Nephron (organoid): ENCODE measurements at regions not wholly inside any gene's neighbourhood (a gene's known extent, or its start where the extent isn't known, plus 50 kb on each side); places are given as distances from the start of the nearest gene placed in this dataset.

Experiments
- H3K27ac Mint-ChIP-seq, 3 experiments: 2 replicates each; pipeline ENCODE4 v1.8.0; 2020; ENCODE audit warnings: mixed read lengths in 3 of 3, mild to moderate bottlenecking in 2 of 3, moderate library complexity in 1 of 3
- H3K27me3 Mint-ChIP-seq: 2 replicates; pipeline ENCODE4 v1.8.0; 2021; ENCODE audit warnings: low read depth, mild to moderate bottlenecking, moderate library complexity, mixed read lengths
- H3K36me3 Mint-ChIP-seq: 2 replicates; pipeline ENCODE4 v1.8.0; 2020; ENCODE audit warnings: low read depth, mixed read lengths
- H3K4me1 Mint-ChIP-seq: 2 replicates; pipeline ENCODE4 v1.8.0; 2020; ENCODE audit warnings: mixed read lengths
- H3K4me3 Mint-ChIP-seq, 3 experiments: 2 replicates each; pipeline ENCODE4 v1.8.0; 2020; ENCODE audit warnings: mild to moderate bottlenecking in 3 of 3, mixed read lengths in 3 of 3, moderate library complexity in 2 of 3
- H3K9me3 Mint-ChIP-seq: 2 replicates; pipeline ENCODE4 v1.8.0; 2020; ENCODE audit warnings: mixed read lengths
- CTCF ChIP-seq, 3 experiments: fragments of 200-600 bp; sonication (generic); IDR thresholded peaks; one replicate each; pipeline ENCODE4 v1.5.0; 2021; ENCODE audit warnings: antibody characterized with exemption in 3 of 3; ENCODE audit not compliant: unreplicated experiment in 3 of 3

GRCh38 chr17:74082886-74083285, 120.6 kb upstream of the RPL38 start:
- Mint-ChIP-seq H3K4me3 (peak overlapping the region in 1 of 3 experiments; percentile 43), H3K36me3 (no peaks in the 10 kb centered on the region), H3K9me3 (peaks cover 3% of the 10 kb centered on the region), H3K27ac (peak overlapping the region in 1 of 3 experiments; percentile 23), H3K27me3 (peaks cover 34% of the 10 kb centered on the region), H3K4me1 (peaks cover 42% of the 10 kb centered on the region)
- no peak for TF ChIP-seq CTCF (IDR thresholded peaks at IDR 0.05; ENCODE audit: unreplicated experiment in 3 of 3)

GRCh38 chr17:74083321-74083720, 120.2 kb upstream of the RPL38 start:
- Mint-ChIP-seq H3K27me3 (peaks cover 39% of the 10 kb centered on the region), H3K27ac (peak overlapping the region in 1 of 3 experiments; percentile 23), H3K36me3 (no peaks in the 10 kb centered on the region), H3K9me3 (peaks cover 3% of the 10 kb centered on the region), H3K4me1 (peaks cover 47% of the 10 kb centered on the region), H3K4me3 (peak overlapping the region in 1 of 3 experiments; percentile 43)
- no peak for TF ChIP-seq CTCF (IDR thresholded peaks at IDR 0.05; ENCODE audit: unreplicated experiment in 3 of 3)

- H3K9me3 Mint-ChIP-seq = peaks cover 3% of the 10 kb centered on the region
- H3K27ac Mint-ChIP-seq = no peak overlapping the region
- H3K27me3 Mint-ChIP-seq = peaks cover 30% of the 10 kb centered on the region
- TF ChIP-seq CTCF (IDR thresholded peaks at IDR 0.05; ENCODE audit: unreplicated experiment in 3 of 3) = no peak
- H3K4me3 Mint-ChIP-seq = no peak overlapping the region
- H3K36me3 Mint-ChIP-seq = no peaks in the 10 kb centered on the region
- peaks cover 48% of the 10 kb centered on the region for H3K4me1 Mint-ChIP-seq
These were observed 118.0 kb upstream of the RPL38 start for GRCh38 chr17:74085434-74085833.

- TF ChIP-seq CTCF (IDR thresholded peaks at IDR 0.05; ENCODE audit: unreplicated experiment in 3 of 3) = no peak
- H3K9me3 Mint-ChIP-seq = peaks cover 13% of the 10 kb centered on the region
- peaks cover 28% of the 10 kb centered on the region for H3K27me3 Mint-ChIP-seq
- peaks cover 34% of the 10 kb centered on the region for H3K4me1 Mint-ChIP-seq
- no peak overlapping the region for H3K27ac Mint-ChIP-seq
- no peak overlapping the region for H3K4me3 Mint-ChIP-seq
- no peaks in the 10 kb centered on the region for H3K36me3 Mint-ChIP-seq
These were observed 116.4 kb upstream of the RPL38 start for GRCh38 chr17:74087002-74087585.

- Mint-ChIP-seq H3K27me3 (peaks cover 21% of the 10 kb centered on the region), H3K9me3 (peaks cover 14% of the 10 kb centered on the region), H3K36me3 (no peaks in the 10 kb centered on the region), H3K4me3 (no peak overlapping the region), H3K27ac (no peak overlapping the region), H3K4me1 (peaks cover 21% of the 10 kb centered on the region)
- TF ChIP-seq CTCF (IDR thresholded peaks at IDR 0.05; ENCODE audit: unreplicated experiment in 3 of 3) = no peak
These were observed 115.1 kb upstream of the RPL38 start for GRCh38 chr17:74088285-74088933.

- peaks cover 19% of the 10 kb centered on the region for H3K9me3 Mint-ChIP-seq
- H3K27me3 Mint-ChIP-seq = peaks cover 23% of the 10 kb centered on the region
- no peak overlapping the region for H3K27ac Mint-ChIP-seq
- no peaks in the 10 kb centered on the region for H3K36me3 Mint-ChIP-seq
- no peak overlapping the region for H3K4me3 Mint-ChIP-seq
- peaks cover 21% of the 10 kb centered on the region for H3K4me1 Mint-ChIP-seq
- no peak for TF ChIP-seq CTCF (IDR thresholded peaks at IDR 0.05; ENCODE audit: unreplicated experiment in 3 of 3)
These were observed 114.5 kb upstream of the RPL38 start for GRCh38 chr17:74088934-74089329.
